ENCODE measurements at regions not wholly inside any gene's neighbourhood (a gene's known extent, or its start where the extent isn't known, plus 50 kb on each side); places are given as distances from the start of the nearest gene placed in this dataset.

GRCh38 chr18:11553098-11553940, 56.1 kb upstream of the SLC35G4 start:
- H3K27me3 ChIP-seq, result no peaks in the 10 kb centered on the region
- H3K36me3 ChIP-seq, result no peaks in the 10 kb centered on the region
- intact Hi-C loops (cut with DNase I), result no loop called here
- H3K4me3 ChIP-seq, result no peak overlapping the region
- TF ChIP-seq, protein P1, sequence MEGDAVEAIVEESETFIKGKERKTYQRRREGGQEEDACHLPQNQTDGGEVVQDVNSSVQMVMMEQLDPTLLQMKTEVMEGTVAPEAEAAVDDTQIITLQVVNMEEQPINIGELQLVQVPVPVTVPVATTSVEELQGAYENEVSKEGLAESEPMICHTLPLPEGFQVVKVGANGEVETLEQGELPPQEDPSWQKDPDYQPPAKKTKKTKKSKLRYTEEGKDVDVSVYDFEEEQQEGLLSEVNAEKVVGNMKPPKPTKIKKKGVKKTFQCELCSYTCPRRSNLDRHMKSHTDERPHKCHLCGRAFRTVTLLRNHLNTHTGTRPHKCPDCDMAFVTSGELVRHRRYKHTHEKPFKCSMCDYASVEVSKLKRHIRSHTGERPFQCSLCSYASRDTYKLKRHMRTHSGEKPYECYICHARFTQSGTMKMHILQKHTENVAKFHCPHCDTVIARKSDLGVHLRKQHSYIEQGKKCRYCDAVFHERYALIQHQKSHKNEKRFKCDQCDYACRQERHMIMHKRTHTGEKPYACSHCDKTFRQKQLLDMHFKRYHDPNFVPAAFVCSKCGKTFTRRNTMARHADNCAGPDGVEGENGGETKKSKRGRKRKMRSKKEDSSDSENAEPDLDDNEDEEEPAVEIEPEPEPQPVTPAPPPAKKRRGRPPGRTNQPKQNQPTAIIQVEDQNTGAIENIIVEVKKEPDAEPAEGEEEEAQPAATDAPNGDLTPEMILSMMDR (IDR thresholded peaks at IDR 0.05), result peak; percentile 72 to 86 (median 82)
- no peak overlapping the region for H3K27ac ChIP-seq
- H3K4me1 ChIP-seq, result no peaks in the 10 kb centered on the region
- H3K9me3 ChIP-seq, result no peaks in the 10 kb centered on the region
- FAIRE-seq, result no peak
- ATAC-seq, result peak; percentile 50 to 83 (median 78)
- DNase-seq, result peak in 1 of 6 donors; percentile 42
- 27 to 29% methylated on average over 8 of the region's 8 CpGs for WGBS, 2 donors

- DNase-seq, result no peak
- FAIRE-seq, result no peak
- TF ChIP-seq, protein P1 (IDR thresholded peaks at IDR 0.05), result no peak
- H3K27ac ChIP-seq, result no peak overlapping the region
- H3K4me3 ChIP-seq, result no peak overlapping the region
- no peaks in the 10 kb centered on the region for H3K36me3 ChIP-seq
- H3K9me3 ChIP-seq, result no peaks in the 10 kb centered on the region
- intact Hi-C loops (cut with DNase I), result no loop called here
- no peaks in the 10 kb centered on the region for H3K4me1 ChIP-seq
- no peak for ATAC-seq
- 61 to 69% methylated on average over 7 of the region's 7 CpGs for WGBS, 2 donors
- no peaks in the 10 kb centered on the region for H3K27me3 ChIP-seq
Observed at GRCh38 chr18:11548916-11549551, 60.4 kb upstream of the SLC35G4 start.

DNA sequence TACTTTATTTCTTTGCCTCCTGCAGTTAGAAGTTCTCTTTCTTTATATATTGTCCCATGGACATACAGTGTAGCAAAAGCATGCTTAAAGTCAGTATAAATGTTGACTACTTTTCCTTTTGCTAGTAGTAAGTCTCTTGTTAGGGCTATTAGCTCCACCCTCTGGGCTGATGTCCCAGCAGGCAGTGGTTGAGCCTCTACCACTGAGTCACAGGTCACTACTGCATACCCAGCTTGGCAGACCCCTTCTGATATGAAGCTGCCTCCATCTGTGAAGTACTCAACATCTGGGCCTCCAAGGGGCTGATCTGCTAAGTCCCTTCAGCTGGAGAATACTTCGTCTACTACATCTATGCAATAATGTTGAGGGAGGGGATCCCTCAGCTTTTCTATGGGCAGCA, 61.0 kb upstream of the SLC35G4 start:
- no peak for FAIRE-seq
- H3K36me3 ChIP-seq, result no peaks in the 10 kb centered on the region
- no peaks in the 10 kb centered on the region for H3K27me3 ChIP-seq
- no peak overlapping the region for H3K4me3 ChIP-seq
- DNase-seq, result no peak
- H3K27ac ChIP-seq, result no peak overlapping the region
- ATAC-seq, result no peak
- intact Hi-C loops (cut with DNase I), result no loop called here
- 42 to 50% methylated on average over 1 of the region's 1 CpG for WGBS, 2 donors
- no peaks in the 10 kb centered on the region for H3K4me1 ChIP-seq
- H3K9me3 ChIP-seq, result no peaks in the 10 kb centered on the region
- TF ChIP-seq, protein P1 (IDR thresholded peaks at IDR 0.05), result no peak

- no peak for DNase-seq
- no peak overlapping the region for H3K4me3 ChIP-seq
- H3K27ac ChIP-seq, result no peak overlapping the region
- H3K27me3 ChIP-seq, result no peaks in the 10 kb centered on the region
- no peak for FAIRE-seq
- ATAC-seq, result no peak
- TF ChIP-seq, protein P1 (IDR thresholded peaks at IDR 0.05), result no peak
- no peaks in the 10 kb centered on the region for H3K9me3 ChIP-seq
- H3K4me1 ChIP-seq, result no peaks in the 10 kb centered on the region
- H3K36me3 ChIP-seq, result no peaks in the 10 kb centered on the region
- intact Hi-C loops (cut with DNase I), result no loop called here
- 34 to 51% methylated on average over 4 of the region's 4 CpGs for WGBS, 2 donors
Observed at GRCh38 chr18:11544060-11544633, 65.2 kb upstream of the SLC35G4 start.

Measured in pancreas (tissue), 10 donors.